Endodermal cell (in vitro differentiated cells): ENCODE measurements at regions not wholly inside any gene's neighbourhood (a gene's known extent, or its start where the extent isn't known, plus 50 kb on each side); places are given as distances from the start of the nearest gene placed in this dataset.

ENCODE experiments used
- DNase-seq: peaks from one replicate; pipeline ENCODE4 v3.0.0-alpha.2; 2017
- H3K27ac ChIP-seq: 2 replicates; pipeline ENCODE4 v1.5.1; 2013; ENCODE audit warnings: mild to moderate bottlenecking, low read depth, low read length, moderate library complexity
- H3K27me3 ChIP-seq: 2 replicates; pipeline ENCODE4 v1.6.1; 2013; ENCODE audit warnings: mild to moderate bottlenecking, low read length, moderate library complexity; ENCODE audit not compliant: insufficient read depth, control insufficient read depth, poor library complexity, severe bottlenecking
- H3K36me3 ChIP-seq: 2 replicates; pipeline ENCODE4 v1.7.0; 2013; ENCODE audit warnings: mild to moderate bottlenecking, low read length, moderate library complexity; ENCODE audit not compliant: control insufficient read depth, insufficient read depth
- H3K4me1 ChIP-seq: one replicate; pipeline ENCODE4 v1.7.0; 2013; ENCODE audit warnings: low read length; ENCODE audit not compliant: control insufficient read depth, insufficient read depth
- H3K4me3 ChIP-seq: 2 replicates; pipeline ENCODE4 v1.5.1; 2013; ENCODE audit warnings: mild to moderate bottlenecking, low read length, moderate library complexity
- H3K9ac ChIP-seq: 2 replicates; pipeline ENCODE4 v1.6.1; 2013; ENCODE audit warnings: mild to moderate bottlenecking, low read length, moderate library complexity; ENCODE audit not compliant: poor library complexity, severe bottlenecking; ENCODE audit errors: extremely low read depth
- H3K9me3 ChIP-seq: 2 replicates; pipeline ENCODE4 v1.6.1; 2013; ENCODE audit warnings: mild to moderate bottlenecking, low read length, moderate library complexity; ENCODE audit not compliant: control insufficient read depth
- H3K27ac Mint-ChIP-seq: 2 replicates; pipeline ENCODE4 v1.8.0; 2020; ENCODE audit warnings: mixed read lengths
- H3K27me3 Mint-ChIP-seq: 2 replicates; pipeline ENCODE4 v1.8.0; 2021; ENCODE audit warnings: mild to moderate bottlenecking, mixed read lengths; ENCODE audit not compliant: insufficient read depth
- H3K36me3 Mint-ChIP-seq: 2 replicates; pipeline ENCODE4 v1.8.0; 2020; ENCODE audit warnings: low read depth, mixed read lengths
- H3K4me1 Mint-ChIP-seq: 2 replicates; pipeline ENCODE4 v1.8.0; 2020; ENCODE audit warnings: mixed read lengths
- H3K4me3 Mint-ChIP-seq: 2 replicates; pipeline ENCODE4 v1.8.0; 2020; ENCODE audit warnings: mild to moderate bottlenecking, moderate library complexity, mixed read lengths
- H3K9me3 Mint-ChIP-seq: 2 replicates; pipeline ENCODE4 v1.8.0; 2020; ENCODE audit warnings: mild to moderate bottlenecking, mixed read lengths
- CTCF ChIP-seq: fragments of 200-600 bp; sonication (generic); conservative IDR thresholded peaks from 2 replicates; pipeline ENCODE4 v1.5.0; 2021; ENCODE audit warnings: antibody characterized with exemption, mild to moderate bottlenecking
- WGBS, 2 experiments: methylation state at CpG; one replicate each; pipeline versions ENCODE4 v1.1.5 to v1.1.7; 2013; ENCODE audit warnings: missing lambda C conversion rate in 2 of 2, mixed read lengths in 1 of 2; ENCODE audit not compliant: insufficient coverage in 1 of 2, insufficient read length in 1 of 2; 5-methylcytosine and 5-hydroxymethylcytosine counted together

DNA sequence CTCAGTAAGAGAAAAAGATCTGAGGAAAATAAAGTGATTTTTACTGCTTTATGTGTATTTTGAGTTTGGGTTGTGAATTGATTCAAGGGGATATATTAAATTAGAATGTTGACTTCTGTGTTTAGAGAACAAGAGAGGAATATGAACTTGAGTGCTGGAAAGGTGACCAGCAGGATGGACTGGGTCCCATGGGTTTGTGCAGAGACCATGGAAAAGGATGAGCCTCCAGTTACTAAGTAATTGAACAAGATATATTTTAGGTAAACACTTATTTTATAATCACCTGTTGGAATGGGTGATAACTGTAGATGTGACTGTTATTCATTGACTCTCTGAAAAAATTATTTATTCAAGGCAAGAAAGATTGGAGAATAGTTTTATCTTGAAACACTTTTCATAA lies 82.0 kb upstream of the TOP3B start:
- H3K9me3 Mint-ChIP-seq = no peaks in the 10 kb centered on the region
- H3K4me3 Mint-ChIP-seq = no peak overlapping the region
- TF ChIP-seq CTCF = no peak
- H3K27ac ChIP-seq = no peak overlapping the region
- DNase-seq = no peak
- H3K4me1 ChIP-seq = peaks cover 3% of the 10 kb centered on the region
- no peaks in the 10 kb centered on the region for H3K36me3 ChIP-seq
- H3K36me3 Mint-ChIP-seq = no peaks in the 10 kb centered on the region
- H3K9ac ChIP-seq = no peak overlapping the region
- H3K4me3 ChIP-seq = no peak overlapping the region
- H3K27me3 Mint-ChIP-seq = peaks cover 86% of the 10 kb centered on the region
- peaks cover 51% of the 10 kb centered on the region for H3K27me3 ChIP-seq
- peaks cover 1% of the 10 kb centered on the region for H3K4me1 Mint-ChIP-seq
- H3K27ac Mint-ChIP-seq = no peak overlapping the region
- H3K9me3 ChIP-seq = no peaks in the 10 kb centered on the region

DNA sequence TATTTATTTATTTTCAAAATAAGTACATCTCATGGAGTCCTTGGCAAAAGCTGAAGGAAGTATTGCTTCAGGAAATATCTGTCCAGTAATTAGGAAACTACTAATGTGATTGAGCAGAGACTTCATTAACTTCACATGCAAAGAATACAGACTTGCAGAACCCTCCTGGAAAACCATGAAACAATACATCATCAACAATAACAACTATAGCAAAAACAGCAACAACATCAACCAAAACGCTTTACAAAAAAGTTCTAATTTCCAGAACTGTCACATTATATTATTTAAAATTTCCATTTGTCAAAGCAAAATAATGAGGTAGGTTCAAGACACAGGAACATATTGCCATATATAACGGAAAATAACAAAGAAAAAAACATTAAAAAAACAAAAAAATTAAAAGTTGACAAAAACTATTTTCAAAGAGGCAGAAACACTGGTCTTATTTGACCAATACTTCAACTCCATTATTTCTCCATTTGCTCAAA lies 79.8 kb upstream of the TOP3B start:
- TF ChIP-seq CTCF = no peak
- H3K4me1 ChIP-seq = peaks cover 22% of the 10 kb centered on the region
- Mint-ChIP-seq H3K4me3 (no peak overlapping the region), H3K27ac (no peak overlapping the region), H3K27me3 (peaks cover 82% of the 10 kb centered on the region), H3K9me3 (no peaks in the 10 kb centered on the region), H3K36me3 (no peaks in the 10 kb centered on the region), H3K4me1 (peaks cover 21% of the 10 kb centered on the region)
- no peak overlapping the region for H3K4me3 ChIP-seq
- no peaks in the 10 kb centered on the region for H3K36me3 ChIP-seq
- H3K27ac ChIP-seq = no peak overlapping the region
- WGBS, 2 experiments = 90 to 100% methylated on average over 1 to 2 of the region's 2 CpGs
- H3K27me3 ChIP-seq = peaks cover 29% of the 10 kb centered on the region
- no peak for DNase-seq
- no peak overlapping the region for H3K9ac ChIP-seq
- H3K9me3 ChIP-seq = no peaks in the 10 kb centered on the region

DNA sequence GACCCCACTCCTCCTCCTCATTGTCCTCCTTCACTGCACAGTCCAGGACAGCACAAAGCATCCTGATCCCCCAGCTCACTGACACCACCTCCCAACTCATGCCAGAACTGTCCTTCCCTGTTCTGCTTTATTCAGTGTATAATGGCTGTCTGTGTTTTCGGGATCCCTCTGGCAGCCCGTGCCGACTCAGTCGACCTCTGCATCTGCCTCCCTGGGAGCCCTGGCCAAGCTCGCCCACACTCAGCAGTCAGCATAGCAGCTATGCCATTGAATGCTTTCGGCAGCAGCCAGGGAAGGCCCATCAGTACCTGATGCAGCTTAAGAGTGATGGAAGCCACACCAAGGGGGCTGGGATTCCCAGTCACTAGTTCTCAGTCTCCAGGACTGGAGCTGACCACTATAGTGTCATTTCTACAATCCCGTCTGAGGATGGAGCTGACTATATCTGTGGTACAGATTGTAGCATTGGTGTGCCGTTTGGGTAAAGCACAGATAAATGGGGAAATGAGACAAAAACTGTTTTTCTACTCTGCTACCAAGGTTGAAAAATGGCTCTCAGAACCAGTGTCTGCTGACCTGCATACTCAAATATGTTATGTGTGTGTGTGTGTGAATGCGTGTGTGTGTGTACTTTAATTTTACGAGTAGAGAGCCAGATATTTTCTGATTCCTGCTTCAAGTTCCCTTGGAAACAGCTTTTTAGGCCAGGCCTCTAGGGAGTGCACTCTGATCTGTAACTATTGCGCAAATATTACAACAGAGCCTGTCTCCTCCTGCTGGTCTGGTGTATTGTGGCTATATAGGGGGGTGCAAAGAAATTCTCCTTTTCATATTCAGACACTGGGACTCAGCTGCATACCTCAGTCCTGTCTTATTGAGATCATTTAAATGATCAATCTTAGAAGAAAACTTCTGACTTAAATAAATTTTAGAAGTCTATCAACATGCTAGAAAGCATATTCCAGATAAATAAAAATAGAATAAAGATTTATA lies 78.8 kb upstream of the TOP3B start:
- peaks cover 19% of the 10 kb centered on the region for H3K27me3 ChIP-seq
- Mint-ChIP-seq H3K4me3 (no peak overlapping the region), H3K36me3 (no peaks in the 10 kb centered on the region), H3K27me3 (peaks cover 79% of the 10 kb centered on the region), H3K9me3 (peaks cover 2% of the 10 kb centered on the region), H3K4me1 (peaks cover 30% of the 10 kb centered on the region), H3K27ac (no peak overlapping the region)
- WGBS, 2 experiments = 79 to 87% methylated on average over 4 to 11 of the region's 11 CpGs
- peak overlapping the region; percentile 61 for H3K27ac ChIP-seq
- no peak overlapping the region for H3K4me3 ChIP-seq
- TF ChIP-seq CTCF = no peak
- no peaks in the 10 kb centered on the region for H3K36me3 ChIP-seq
- no peak overlapping the region for H3K9ac ChIP-seq
- H3K9me3 ChIP-seq = no peaks in the 10 kb centered on the region
- peaks cover 24% of the 10 kb centered on the region for H3K4me1 ChIP-seq
- no peak for DNase-seq
